ENCODE measurements at regions not wholly inside any gene's neighbourhood (a gene's known extent, or its start where the extent isn't known, plus 50 kb on each side); places are given as distances from the start of the nearest gene placed in this dataset.
"Not testable (repeated sequence)": the region's sequence is repeated elsewhere in the genome, so short reads cannot be mapped to it uniquely, and the experiment has no call there.

DNA sequence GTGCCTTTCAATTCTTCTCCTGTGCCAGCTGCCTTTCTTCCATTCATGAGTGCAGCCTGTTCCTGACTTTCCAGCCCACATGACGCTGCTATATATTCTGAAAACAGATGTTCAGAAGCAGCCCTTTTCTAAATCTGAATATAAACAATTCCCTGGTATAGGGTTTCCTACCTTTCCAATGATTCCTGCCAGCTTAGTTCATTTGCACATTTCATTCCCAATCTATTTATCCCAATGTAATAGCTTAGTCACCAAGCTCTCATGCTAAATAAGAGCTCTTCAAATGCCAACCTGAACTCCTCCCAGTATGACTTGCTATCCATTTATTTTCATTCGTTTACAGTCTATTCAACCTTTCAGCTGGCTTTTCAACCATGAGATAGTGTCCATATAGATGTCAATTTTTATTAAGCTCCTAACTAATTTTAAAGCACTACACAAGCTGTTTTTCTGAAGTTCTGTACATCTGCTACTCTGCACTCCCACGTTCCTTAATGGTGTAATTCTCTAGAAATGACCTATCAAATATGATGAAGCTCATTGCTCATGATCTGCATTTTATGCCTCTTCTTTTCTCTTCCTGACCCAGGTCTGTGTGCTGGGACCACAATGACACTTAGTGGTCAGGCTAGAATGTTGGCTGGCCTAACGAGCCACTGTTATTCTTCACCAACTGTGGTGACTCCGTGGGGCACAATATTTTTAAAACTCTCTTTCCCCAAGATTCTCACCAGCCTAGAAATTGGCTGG, 605.0 kb upstream of the TBL1XR1 start:
- no peak for TF ChIP-seq CTCF (IDR thresholded peaks at IDR 0.05; ENCODE audit: control insufficient read depth, insufficient read depth, low read depth, low read length, missing control alignments)
- H3K4me3 ChIP-seq (ENCODE audit: control insufficient read depth, low read depth, low read length): no peak overlapping the region
- DNase-seq (ENCODE audit: low read depth): no peak

GRCh38 chr3:177803500-177803899, 606.2 kb upstream of the TBL1XR1 start:
- no peak for DNase-seq (ENCODE audit: low read depth)
- TF ChIP-seq CTCF (IDR thresholded peaks at IDR 0.05; ENCODE audit: control insufficient read depth, insufficient read depth, low read depth, low read length, missing control alignments): no peak
- H3K4me3 ChIP-seq (ENCODE audit: control insufficient read depth, low read depth, low read length): no peak overlapping the region

- TF ChIP-seq CTCF (IDR thresholded peaks at IDR 0.05; ENCODE audit: control insufficient read depth, insufficient read depth, low read depth, low read length, missing control alignments): no peak
- DNase-seq (ENCODE audit: low read depth): no peak
- H3K4me3 ChIP-seq (ENCODE audit: control insufficient read depth, low read depth, low read length): no peak overlapping the region
Observed at GRCh38 chr3:177804032-177804431, 606.8 kb upstream of the TBL1XR1 start.

GRCh38 chr3:177804646-177805045, 607.4 kb upstream of the TBL1XR1 start:
- DNase-seq (ENCODE audit: low read depth): no peak
- H3K4me3 ChIP-seq (ENCODE audit: control insufficient read depth, low read depth, low read length): no peak overlapping the region
- TF ChIP-seq CTCF (IDR thresholded peaks at IDR 0.05; ENCODE audit: control insufficient read depth, insufficient read depth, low read depth, low read length, missing control alignments): no peak

GRCh38 chr3:177807150-177807875, 610.0 kb upstream of the TBL1XR1 start:
- no peak overlapping the region for H3K4me3 ChIP-seq (ENCODE audit: control insufficient read depth, low read depth, low read length)
- no peak for DNase-seq (ENCODE audit: low read depth)
- no peak for TF ChIP-seq CTCF (IDR thresholded peaks at IDR 0.05; ENCODE audit: control insufficient read depth, insufficient read depth, low read depth, low read length, missing control alignments)

DNA sequence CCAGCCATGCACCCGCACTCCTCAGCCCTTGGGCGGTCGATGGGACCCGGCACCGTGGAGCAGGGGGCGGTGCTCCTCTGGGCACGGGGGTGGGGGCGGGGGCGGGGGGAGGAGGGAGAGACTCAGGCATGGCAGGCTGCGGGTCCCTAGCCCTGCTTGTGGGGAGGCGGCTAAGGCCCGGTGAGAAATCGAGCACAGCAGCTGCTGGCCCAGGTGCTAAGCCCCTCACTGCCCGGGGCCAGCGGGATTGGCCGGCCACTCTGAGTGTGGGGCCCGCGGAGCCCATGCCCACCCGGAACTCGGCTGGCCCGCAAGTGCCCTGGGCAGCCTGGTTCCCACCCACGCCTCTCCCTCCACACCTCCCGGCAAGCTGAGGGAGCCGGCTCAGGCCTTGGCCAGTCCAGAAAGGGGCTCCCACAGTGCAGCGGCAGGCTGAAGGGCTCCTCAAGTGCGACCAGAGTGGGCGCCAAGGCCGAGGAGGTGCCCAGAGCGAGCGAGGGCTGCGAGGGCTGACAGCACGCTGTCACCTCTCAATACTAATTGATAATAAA, 611.7 kb upstream of the TBL1XR1 start:
- not testable (repeated sequence) for DNase-seq (ENCODE audit: low read depth); H3K4me3 ChIP-seq (ENCODE audit: control insufficient read depth, low read depth, low read length)

- peak; percentile 86 for DNase-seq (ENCODE audit: low read depth)
- H3K4me3 ChIP-seq (ENCODE audit: control insufficient read depth, low read depth, low read length): no peak overlapping the region
- no peak for TF ChIP-seq CTCF (IDR thresholded peaks at IDR 0.05; ENCODE audit: control insufficient read depth, insufficient read depth, low read depth, low read length, missing control alignments)
Observed at GRCh38 chr3:177810162-177810623, 612.9 kb upstream of the TBL1XR1 start.
